ENCODE measurements at regions not wholly inside any gene's neighbourhood (a gene's known extent, or its start where the extent isn't known, plus 50 kb on each side); places are given as distances from the start of the nearest gene placed in this dataset.

- DNase-seq (ENCODE audit: low read depth, low spot score) = no peak
- no peaks in the 10 kb centered on the region for H3K9me3 ChIP-seq (ENCODE audit: low read depth, low read length)
- TF ChIP-seq POLR2AphosphoS5 (IDR thresholded peaks at IDR 0.05; ENCODE audit: borderline replicate concordance, low read depth, low read length) (no peak), EZH2 (IDR thresholded peaks at IDR 0.05) (no peak)
- H3K9ac ChIP-seq (ENCODE audit: insufficient read length) = no peak overlapping the region
- no peak overlapping the region for H3K4me3 ChIP-seq
- no peak overlapping the region for H3K27ac ChIP-seq
- no peaks in the 10 kb centered on the region for H3K36me3 ChIP-seq (ENCODE audit: insufficient read depth, low read length)
Observed at GRCh38 chr12:89793946-89794345, 85.3 kb upstream of the ATP2B1 start.

GRCh38 chr12:89791286-89791685, 82.6 kb upstream of the ATP2B1 start:
- Histone ChIP-seq H3K27ac (no peak overlapping the region), H3K4me3 (no peak overlapping the region), H3K9ac (ENCODE audit: insufficient read length) (no peak overlapping the region), H3K9me3 (ENCODE audit: low read depth, low read length) (no peaks in the 10 kb centered on the region), H3K36me3 (ENCODE audit: insufficient read depth, low read length) (no peaks in the 10 kb centered on the region)
- TF ChIP-seq EZH2 (IDR thresholded peaks at IDR 0.05) (no peak), FOXP2 (optimal IDR thresholded peaks at IDR 0.05; ENCODE audit: control extremely low read depth, extremely low read length, insufficient read depth) (no peak), POLR2AphosphoS5 (IDR thresholded peaks at IDR 0.05; ENCODE audit: borderline replicate concordance, low read depth, low read length) (no peak)
- DNase-seq (ENCODE audit: low read depth, low spot score) = no peak

- Histone ChIP-seq H3K9ac (ENCODE audit: insufficient read length) (no peak overlapping the region), H3K9me3 (ENCODE audit: low read depth, low read length) (no peaks in the 10 kb centered on the region), H3K27ac (no peak overlapping the region), H3K36me3 (ENCODE audit: insufficient read depth, low read length) (no peaks in the 10 kb centered on the region), H3K4me3 (no peak overlapping the region)
- no peak for TF ChIP-seq EZH2 (IDR thresholded peaks at IDR 0.05)
- no peak for TF ChIP-seq POLR2AphosphoS5 (IDR thresholded peaks at IDR 0.05; ENCODE audit: borderline replicate concordance, low read depth, low read length)
- no peak for TF ChIP-seq FOXP2 (optimal IDR thresholded peaks at IDR 0.05; ENCODE audit: control extremely low read depth, extremely low read length, insufficient read depth)
- no peak for DNase-seq (ENCODE audit: low read depth, low spot score)
Observed at GRCh38 chr12:89789862-89790261, 81.2 kb upstream of the ATP2B1 start.

- TF ChIP-seq POLR2AphosphoS5 (IDR thresholded peaks at IDR 0.05; ENCODE audit: borderline replicate concordance, low read depth, low read length) = no peak
- no peak for TF ChIP-seq EZH2 (IDR thresholded peaks at IDR 0.05)
- TF ChIP-seq FOXP2 (optimal IDR thresholded peaks at IDR 0.05; ENCODE audit: control extremely low read depth, extremely low read length, insufficient read depth) = no peak
- H3K9me3 ChIP-seq (ENCODE audit: low read depth, low read length) = no peaks in the 10 kb centered on the region
- no peaks in the 10 kb centered on the region for H3K36me3 ChIP-seq (ENCODE audit: insufficient read depth, low read length)
- no peak for DNase-seq (ENCODE audit: low read depth, low spot score)
- no peak overlapping the region for H3K27ac ChIP-seq
- no peak overlapping the region for H3K9ac ChIP-seq (ENCODE audit: insufficient read length)
- no peak overlapping the region for H3K4me3 ChIP-seq
Observed at GRCh38 chr12:89787763-89788162, 79.1 kb upstream of the ATP2B1 start.

- TF ChIP-seq POLR2AphosphoS5 (IDR thresholded peaks at IDR 0.05; ENCODE audit: borderline replicate concordance, low read depth, low read length) = no peak
- no peak for TF ChIP-seq FOXP2 (optimal IDR thresholded peaks at IDR 0.05; ENCODE audit: control extremely low read depth, extremely low read length, insufficient read depth)
- no peak for TF ChIP-seq EZH2 (IDR thresholded peaks at IDR 0.05)
- no peak for DNase-seq (ENCODE audit: low read depth, low spot score)
- H3K4me3 ChIP-seq = no peak overlapping the region
- no peak overlapping the region for H3K27ac ChIP-seq
- no peaks in the 10 kb centered on the region for H3K36me3 ChIP-seq (ENCODE audit: insufficient read depth, low read length)
- H3K9me3 ChIP-seq (ENCODE audit: low read depth, low read length) = no peaks in the 10 kb centered on the region
- no peak overlapping the region for H3K9ac ChIP-seq (ENCODE audit: insufficient read length)
Observed at GRCh38 chr12:89786177-89786810, 77.7 kb upstream of the ATP2B1 start.

GRCh38 chr12:89783359-89784060, 74.9 kb upstream of the ATP2B1 start:
- DNase-seq (ENCODE audit: low read depth, low spot score) = no peak
- Histone ChIP-seq H3K9me3 (ENCODE audit: low read depth, low read length) (no peaks in the 10 kb centered on the region), H3K4me3 (no peak overlapping the region), H3K9ac (ENCODE audit: insufficient read length) (no peak overlapping the region), H3K36me3 (ENCODE audit: insufficient read depth, low read length) (no peaks in the 10 kb centered on the region), H3K27ac (no peak overlapping the region)
- TF ChIP-seq POLR2AphosphoS5 (IDR thresholded peaks at IDR 0.05; ENCODE audit: borderline replicate concordance, low read depth, low read length) (no peak), FOXP2 (optimal IDR thresholded peaks at IDR 0.05; ENCODE audit: control extremely low read depth, extremely low read length, insufficient read depth) (no peak), EZH2 (IDR thresholded peaks at IDR 0.05) (no peak)

- Histone ChIP-seq H3K36me3 (ENCODE audit: insufficient read depth, low read length) (no peaks in the 10 kb centered on the region), H3K4me3 (no peak overlapping the region), H3K9me3 (ENCODE audit: low read depth, low read length) (no peaks in the 10 kb centered on the region), H3K9ac (ENCODE audit: insufficient read length) (no peak overlapping the region), H3K27ac (no peak overlapping the region)
- TF ChIP-seq EZH2 (IDR thresholded peaks at IDR 0.05) = no peak
- no peak for TF ChIP-seq POLR2AphosphoS5 (IDR thresholded peaks at IDR 0.05; ENCODE audit: borderline replicate concordance, low read depth, low read length)
- no peak for DNase-seq (ENCODE audit: low read depth, low spot score)
Observed at GRCh38 chr12:89782807-89783206, 74.2 kb upstream of the ATP2B1 start.

GRCh38 chr12:89781946-89782550, 73.4 kb upstream of the ATP2B1 start:
- Histone ChIP-seq H3K27ac (no peak overlapping the region), H3K9me3 (ENCODE audit: low read depth, low read length) (no peaks in the 10 kb centered on the region), H3K36me3 (ENCODE audit: insufficient read depth, low read length) (no peaks in the 10 kb centered on the region), H3K4me3 (no peak overlapping the region), H3K9ac (ENCODE audit: insufficient read length) (no peak overlapping the region)
- TF ChIP-seq EZH2 (IDR thresholded peaks at IDR 0.05) = no peak
- no peak for TF ChIP-seq POLR2AphosphoS5 (IDR thresholded peaks at IDR 0.05; ENCODE audit: borderline replicate concordance, low read depth, low read length)
- TF ChIP-seq FOXP2 (optimal IDR thresholded peaks at IDR 0.05; ENCODE audit: control extremely low read depth, extremely low read length, insufficient read depth) = no peak
- no peak for DNase-seq (ENCODE audit: low read depth, low spot score)
